IgD-negative memory B cell (primary cell): ENCODE measurements at regions not wholly inside any gene's neighbourhood (a gene's known extent, or its start where the extent isn't known, plus 50 kb on each side); places are given as distances from the start of the nearest gene placed in this dataset.

ENCODE experiments used
- H3K27ac Mint-ChIP-seq, 3 donors: one replicate each; pipeline ENCODE4 v1.8.0; 2020 to 2022; ENCODE audit warnings: mild to moderate bottlenecking in 3 of 3, mixed read lengths in 3 of 3, moderate library complexity in 1 of 3
- H3K27me3 Mint-ChIP-seq: one replicate; pipeline ENCODE4 v1.8.0; 2021; ENCODE audit warnings: mixed read lengths
- H3K36me3 Mint-ChIP-seq: one replicate; pipeline ENCODE4 v1.8.0; 2020; ENCODE audit warnings: mild to moderate bottlenecking, mixed read lengths
- H3K4me1 Mint-ChIP-seq, 3 donors: one replicate each; pipeline ENCODE4 v1.8.0; 2020 to 2022; ENCODE audit warnings: mixed read lengths in 3 of 3, mild to moderate bottlenecking in 1 of 3
- H3K4me3 Mint-ChIP-seq, 4 donors: one replicate each; pipeline ENCODE4 v1.8.0; 2020 to 2022; ENCODE audit warnings: mild to moderate bottlenecking in 4 of 4, mixed read lengths in 4 of 4, moderate library complexity in 3 of 4
- H3K9me3 Mint-ChIP-seq, 3 donors: one replicate each; pipeline ENCODE4 v1.8.0; 2020 to 2021; ENCODE audit warnings: mixed read lengths in 3 of 3, mild to moderate bottlenecking in 1 of 3

GRCh38 chr4:128481752-128482480 is 194.3 kb upstream of the PGRMC2 start:
- Mint-ChIP-seq H3K36me3 (peaks cover 2% of the 10 kb centered on the region), H3K4me1 (no peaks in the 10 kb centered on the region), H3K9me3 (peaks cover 2 to 5% (median 2%) of the 10 kb centered on the region in 3 donors), H3K27ac (no peak overlapping the region), H3K27me3 (no peaks in the 10 kb centered on the region), H3K4me3 (no peak overlapping the region)

GRCh38 chr4:128480945-128481344 is 193.3 kb upstream of the PGRMC2 start:
- no peaks in the 10 kb centered on the region for H3K4me1 Mint-ChIP-seq
- H3K36me3 Mint-ChIP-seq: peaks cover 2% of the 10 kb centered on the region
- no peaks in the 10 kb centered on the region for H3K27me3 Mint-ChIP-seq
- H3K27ac Mint-ChIP-seq: no peak overlapping the region
- H3K9me3 Mint-ChIP-seq: peaks cover under 1 to 2% (median 2%) of the 10 kb centered on the region in 3 donors
- no peak overlapping the region for H3K4me3 Mint-ChIP-seq

- Mint-ChIP-seq H3K4me1 (peaks cover 0 to 2% (median 0%) of the 10 kb centered on the region in 3 donors), H3K9me3 (peaks cover 0 to 2% (median 0%) of the 10 kb centered on the region in 3 donors), H3K4me3 (no peak overlapping the region), H3K27me3 (no peaks in the 10 kb centered on the region), H3K36me3 (peaks cover 4% of the 10 kb centered on the region), H3K27ac (no peak overlapping the region)
These were observed 189.9 kb upstream of the PGRMC2 start for GRCh38 chr4:128477540-128477939.

GRCh38 chr4:128475597-128475996 is 188.0 kb upstream of the PGRMC2 start:
- Mint-ChIP-seq H3K9me3 (no peaks in the 10 kb centered on the region), H3K36me3 (peaks cover 6% of the 10 kb centered on the region), H3K27me3 (no peaks in the 10 kb centered on the region), H3K4me1 (peaks cover 0 to 2% (median 0%) of the 10 kb centered on the region in 3 donors), H3K4me3 (no peak overlapping the region), H3K27ac (peak overlapping the region in 1 of 3 donors; percentile 54)

- peaks cover 6% of the 10 kb centered on the region for H3K36me3 Mint-ChIP-seq
- H3K27me3 Mint-ChIP-seq: no peaks in the 10 kb centered on the region
- peaks cover 0 to 2% (median 0%) of the 10 kb centered on the region in 3 donors for H3K4me1 Mint-ChIP-seq
- H3K27ac Mint-ChIP-seq: no peak overlapping the region
- no peaks in the 10 kb centered on the region for H3K9me3 Mint-ChIP-seq
- no peak overlapping the region for H3K4me3 Mint-ChIP-seq
These were observed 184.0 kb upstream of the PGRMC2 start for GRCh38 chr4:128471576-128471975.

- no peaks in the 10 kb centered on the region for H3K9me3 Mint-ChIP-seq
- peaks cover 6% of the 10 kb centered on the region for H3K36me3 Mint-ChIP-seq
- no peak overlapping the region for H3K27ac Mint-ChIP-seq
- no peaks in the 10 kb centered on the region for H3K27me3 Mint-ChIP-seq
- peaks cover 0 to 2% (median 0%) of the 10 kb centered on the region in 3 donors for H3K4me1 Mint-ChIP-seq
- no peak overlapping the region for H3K4me3 Mint-ChIP-seq
These were observed 183.0 kb upstream of the PGRMC2 start for GRCh38 chr4:128470492-128471053.

- peaks cover 3% of the 10 kb centered on the region for H3K27me3 Mint-ChIP-seq
- H3K4me1 Mint-ChIP-seq: no peaks in the 10 kb centered on the region
- peaks cover 3% of the 10 kb centered on the region for H3K36me3 Mint-ChIP-seq
- no peak overlapping the region for H3K4me3 Mint-ChIP-seq
- no peaks in the 10 kb centered on the region for H3K9me3 Mint-ChIP-seq
- no peak overlapping the region for H3K27ac Mint-ChIP-seq
These were observed 180.7 kb upstream of the PGRMC2 start for GRCh38 chr4:128468123-128468989.

GRCh38 chr4:128465523-128465922 is 177.9 kb upstream of the PGRMC2 start:
- Mint-ChIP-seq H3K27me3 (peaks cover 3% of the 10 kb centered on the region), H3K27ac (no peak overlapping the region), H3K9me3 (no peaks in the 10 kb centered on the region), H3K36me3 (no peaks in the 10 kb centered on the region), H3K4me3 (no peak overlapping the region), H3K4me1 (no peaks in the 10 kb centered on the region)

GRCh38 chr4:128463006-128463405 is 175.4 kb upstream of the PGRMC2 start:
- no peaks in the 10 kb centered on the region for H3K36me3 Mint-ChIP-seq
- H3K27me3 Mint-ChIP-seq: peaks cover 3% of the 10 kb centered on the region
- H3K9me3 Mint-ChIP-seq: no peaks in the 10 kb centered on the region
- no peak overlapping the region for H3K27ac Mint-ChIP-seq
- no peaks in the 10 kb centered on the region for H3K4me1 Mint-ChIP-seq
- H3K4me3 Mint-ChIP-seq: no peak overlapping the region

- H3K4me3 Mint-ChIP-seq: no peak overlapping the region
These were observed 174.6 kb upstream of the PGRMC2 start for GRCh38 chr4:128462103-128462783.

GRCh38 chr4:128461291-128462102 is 173.9 kb upstream of the PGRMC2 start:
- H3K4me3 Mint-ChIP-seq: no peak overlapping the region
- H3K27ac Mint-ChIP-seq: no peak overlapping the region
- H3K27me3 Mint-ChIP-seq: peaks cover 3% of the 10 kb centered on the region
- H3K36me3 Mint-ChIP-seq: no peaks in the 10 kb centered on the region
- no peaks in the 10 kb centered on the region for H3K9me3 Mint-ChIP-seq
- H3K4me1 Mint-ChIP-seq: no peaks in the 10 kb centered on the region

More at GRCh38 chr4:128462103-128462783, 174.6 kb upstream of the PGRMC2 start:
- H3K27ac Mint-ChIP-seq: no peak overlapping the region
- no peaks in the 10 kb centered on the region for H3K4me1 Mint-ChIP-seq
- H3K36me3 Mint-ChIP-seq: no peaks in the 10 kb centered on the region
- H3K9me3 Mint-ChIP-seq: no peaks in the 10 kb centered on the region
- peaks cover 3% of the 10 kb centered on the region for H3K27me3 Mint-ChIP-seq

- Mint-ChIP-seq H3K27me3 (peaks cover 5% of the 10 kb centered on the region), H3K27ac (no peak overlapping the region), H3K4me1 (peaks cover 0 to under 1% (median 0%) of the 10 kb centered on the region in 3 donors), H3K4me3 (no peak overlapping the region), H3K36me3 (no peaks in the 10 kb centered on the region), H3K9me3 (no peaks in the 10 kb centered on the region)
These were observed 171.9 kb upstream of the PGRMC2 start for GRCh38 chr4:128459547-128459946.

- Mint-ChIP-seq H3K4me1 (peaks cover 0 to 5% (median 0%) of the 10 kb centered on the region in 3 donors), H3K4me3 (no peak overlapping the region), H3K27me3 (peaks cover 5% of the 10 kb centered on the region), H3K9me3 (no peaks in the 10 kb centered on the region), H3K36me3 (no peaks in the 10 kb centered on the region), H3K27ac (no peak overlapping the region)
These were observed 171.2 kb upstream of the PGRMC2 start for GRCh38 chr4:128458816-128459215.

GRCh38 chr4:128457726-128458125 is 170.1 kb upstream of the PGRMC2 start:
- no peak overlapping the region for H3K27ac Mint-ChIP-seq

More at GRCh38 chr4:128457726-128458125, 170.1 kb upstream of the PGRMC2 start:
- Mint-ChIP-seq H3K4me1 (peaks cover 0 to 5% (median 0%) of the 10 kb centered on the region in 3 donors), H3K4me3 (no peak overlapping the region), H3K27me3 (peaks cover 5% of the 10 kb centered on the region), H3K9me3 (no peaks in the 10 kb centered on the region), H3K36me3 (no peaks in the 10 kb centered on the region)
